A673 (cell line): ENCODE measurements at regions not wholly inside any gene's neighbourhood (a gene's known extent, or its start where the extent isn't known, plus 50 kb on each side); places are given as distances from the start of the nearest gene placed in this dataset.

Experiments
- CTCF ChIP-seq: fragments of 300-800, 200-600 bp; sonication (generic); conservative IDR thresholded peaks from 2 replicates; pipeline ENCODE4 v1.5.1; 2017; ENCODE audit warnings: low read depth, mild to moderate bottlenecking, antibody characterized with exemption, low read length, moderate library complexity, mixed read lengths
- EZH2 ChIP-seq: fragments of 200-600 bp; sonication (generic); IDR thresholded peaks from 2 replicates; pipeline ENCODE4 v1.6.1; 2017; ENCODE audit warnings: borderline replicate concordance, low read depth, mild to moderate bottlenecking, mixed read lengths, antibody characterized with exemption, low read length; ENCODE audit not compliant: poor library complexity, severe bottlenecking

GRCh38 chr12:118866346-118866745 lies 115.0 kb upstream of the SRRM4 start:
- no peak for TF ChIP-seq EZH2
- TF ChIP-seq CTCF = no peak
